WERI-Rb-1 (cell line): ENCODE measurements at regions not wholly inside any gene's neighbourhood (a gene's known extent, or its start where the extent isn't known, plus 50 kb on each side); places are given as distances from the start of the nearest gene placed in this dataset.

Experiments
- DNase-seq: peaks from one replicate; pipeline ENCODE4 v3.0.0-alpha.2; 2020
- H3K27ac ChIP-seq: fragments of 250-450 bp; sonication (Bioruptor Pico); 2 replicates; pipeline ENCODE4 v1.5.1; 2020; ENCODE audit warnings: mild to moderate bottlenecking, moderate library complexity
- H3K27me3 ChIP-seq: fragments of 250-450 bp; sonication (Bioruptor Pico); 2 replicates; pipeline ENCODE4 v1.5.1; 2021; ENCODE audit warnings: mild to moderate bottlenecking, low read depth, moderate library complexity; ENCODE audit not compliant: insufficient read depth, severe bottlenecking
- H3K36me3 ChIP-seq: fragments of 250-450 bp; sonication (Bioruptor Pico); 2 replicates; pipeline ENCODE4 v1.5.1; 2020; ENCODE audit warnings: mild to moderate bottlenecking, moderate library complexity
- H3K4me3 ChIP-seq: 2 replicates; pipeline ENCODE4 v1.5.1; 2011; ENCODE audit warnings: low read depth, mild to moderate bottlenecking, control low read depth, low read length
- H3K9me3 ChIP-seq: fragments of 250-450 bp; sonication (Bioruptor Pico); 2 replicates; pipeline ENCODE4 v1.5.1; 2021; ENCODE audit warnings: mild to moderate bottlenecking, moderate library complexity; ENCODE audit not compliant: severe bottlenecking
- TF ChIP-seq, protein P1 (sequence below): IDR thresholded peaks from 2 replicates; pipeline ENCODE4 v1.5.1; 2011; ENCODE audit warnings: low read depth, mild to moderate bottlenecking, control low read depth, inconsistent platforms, low read length

DNA sequence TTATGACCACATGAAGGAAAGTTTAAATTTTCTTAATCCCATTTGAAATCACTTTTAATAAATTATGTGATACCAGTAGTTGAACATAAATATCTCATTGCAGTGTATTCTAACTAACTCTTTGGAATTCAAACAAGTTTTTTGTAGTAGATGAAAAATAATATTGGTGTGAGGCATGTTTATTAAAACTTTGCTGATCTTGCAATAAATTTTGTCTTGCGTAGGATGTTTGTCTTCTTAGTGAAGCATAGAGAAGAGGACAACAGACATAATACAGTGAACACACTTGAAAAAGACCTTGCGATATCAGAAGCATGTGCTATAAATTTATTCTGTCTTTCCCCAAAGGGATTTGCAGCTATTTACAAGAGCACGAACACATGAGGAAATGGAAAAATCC is 140.7 kb downstream of the HTR1B start:
- no peak for DNase-seq
- TF ChIP-seq, protein P1, sequence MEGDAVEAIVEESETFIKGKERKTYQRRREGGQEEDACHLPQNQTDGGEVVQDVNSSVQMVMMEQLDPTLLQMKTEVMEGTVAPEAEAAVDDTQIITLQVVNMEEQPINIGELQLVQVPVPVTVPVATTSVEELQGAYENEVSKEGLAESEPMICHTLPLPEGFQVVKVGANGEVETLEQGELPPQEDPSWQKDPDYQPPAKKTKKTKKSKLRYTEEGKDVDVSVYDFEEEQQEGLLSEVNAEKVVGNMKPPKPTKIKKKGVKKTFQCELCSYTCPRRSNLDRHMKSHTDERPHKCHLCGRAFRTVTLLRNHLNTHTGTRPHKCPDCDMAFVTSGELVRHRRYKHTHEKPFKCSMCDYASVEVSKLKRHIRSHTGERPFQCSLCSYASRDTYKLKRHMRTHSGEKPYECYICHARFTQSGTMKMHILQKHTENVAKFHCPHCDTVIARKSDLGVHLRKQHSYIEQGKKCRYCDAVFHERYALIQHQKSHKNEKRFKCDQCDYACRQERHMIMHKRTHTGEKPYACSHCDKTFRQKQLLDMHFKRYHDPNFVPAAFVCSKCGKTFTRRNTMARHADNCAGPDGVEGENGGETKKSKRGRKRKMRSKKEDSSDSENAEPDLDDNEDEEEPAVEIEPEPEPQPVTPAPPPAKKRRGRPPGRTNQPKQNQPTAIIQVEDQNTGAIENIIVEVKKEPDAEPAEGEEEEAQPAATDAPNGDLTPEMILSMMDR, result no peak
- H3K9me3 ChIP-seq, result no peaks in the 10 kb centered on the region
- H3K4me3 ChIP-seq, result no peak overlapping the region
- H3K27me3 ChIP-seq, result no peaks in the 10 kb centered on the region
- H3K27ac ChIP-seq, result no peak overlapping the region
- H3K36me3 ChIP-seq, result no peaks in the 10 kb centered on the region

DNA sequence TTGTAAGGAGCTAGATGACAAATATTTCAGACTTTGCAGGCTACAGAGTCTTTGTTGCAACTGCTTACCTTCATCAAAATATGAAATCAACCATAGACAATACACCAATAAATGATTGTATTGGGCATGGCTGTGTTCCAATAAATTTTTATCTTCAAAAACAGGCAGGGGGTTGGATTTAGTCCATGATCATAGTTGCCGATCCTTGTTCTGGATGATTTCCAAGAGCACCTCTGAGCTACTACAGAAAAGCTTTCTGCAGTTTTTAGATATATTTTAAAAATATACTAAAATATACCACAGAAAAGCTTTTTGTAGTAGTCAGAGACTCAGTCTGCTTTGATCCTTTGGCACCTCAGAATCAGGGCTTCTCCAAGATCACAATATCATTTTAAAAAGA is 145.0 kb downstream of the HTR1B start:
- H3K36me3 ChIP-seq, result no peaks in the 10 kb centered on the region
- H3K27ac ChIP-seq, result no peak overlapping the region
- H3K27me3 ChIP-seq, result no peaks in the 10 kb centered on the region
- DNase-seq, result no peak
- H3K9me3 ChIP-seq, result no peaks in the 10 kb centered on the region
- H3K4me3 ChIP-seq, result no peak overlapping the region
- TF ChIP-seq, protein P1, result no peak

DNA sequence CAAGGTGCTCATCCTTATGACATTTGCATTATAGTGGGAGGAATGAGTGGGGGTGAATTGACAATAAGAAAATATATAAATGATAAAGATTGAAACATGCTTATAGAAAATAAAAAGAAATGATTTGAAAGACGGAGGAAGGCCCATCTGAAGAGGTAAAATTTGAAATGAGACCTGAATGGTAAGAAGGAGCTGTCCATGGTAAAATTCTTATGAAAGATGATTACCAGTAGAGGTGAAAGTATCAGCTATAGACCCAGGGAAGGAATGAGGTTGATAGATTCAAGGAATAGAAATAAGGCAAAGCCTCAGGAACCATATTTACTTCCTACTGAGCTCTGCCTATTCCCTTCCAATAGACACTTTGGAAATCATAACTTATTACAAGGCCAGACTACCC is 149.7 kb downstream of the HTR1B start:
- no peaks in the 10 kb centered on the region for H3K27me3 ChIP-seq
- H3K36me3 ChIP-seq, result no peaks in the 10 kb centered on the region
- TF ChIP-seq, protein P1, result no peak
- no peak overlapping the region for H3K27ac ChIP-seq
- no peak for DNase-seq
- H3K9me3 ChIP-seq, result no peaks in the 10 kb centered on the region
- H3K4me3 ChIP-seq, result no peak overlapping the region

DNA sequence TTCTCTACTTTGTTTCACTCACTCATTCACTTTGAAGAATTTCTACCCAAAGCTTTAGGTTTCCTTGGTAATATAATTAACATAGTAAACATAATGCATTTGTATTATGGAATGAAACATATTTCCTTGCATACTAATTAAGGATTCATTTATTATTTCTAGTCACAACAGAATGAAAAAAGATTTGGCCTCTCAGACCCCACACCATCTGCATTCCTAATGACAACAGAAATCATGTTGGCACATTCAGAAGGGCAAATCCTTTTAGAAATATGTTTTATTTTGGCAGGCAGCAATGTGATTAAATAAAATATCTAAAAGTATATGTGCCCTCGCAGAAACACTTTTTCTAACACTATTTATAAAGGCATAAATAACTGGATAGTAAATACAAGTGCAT is 163.4 kb downstream of the HTR1B start:
- Histone ChIP-seq H3K27me3 (no peaks in the 10 kb centered on the region), H3K27ac (no peak overlapping the region), H3K9me3 (no peaks in the 10 kb centered on the region), H3K4me3 (no peak overlapping the region), H3K36me3 (no peaks in the 10 kb centered on the region)
- no peak for DNase-seq
- TF ChIP-seq, protein P1, result no peak

DNA sequence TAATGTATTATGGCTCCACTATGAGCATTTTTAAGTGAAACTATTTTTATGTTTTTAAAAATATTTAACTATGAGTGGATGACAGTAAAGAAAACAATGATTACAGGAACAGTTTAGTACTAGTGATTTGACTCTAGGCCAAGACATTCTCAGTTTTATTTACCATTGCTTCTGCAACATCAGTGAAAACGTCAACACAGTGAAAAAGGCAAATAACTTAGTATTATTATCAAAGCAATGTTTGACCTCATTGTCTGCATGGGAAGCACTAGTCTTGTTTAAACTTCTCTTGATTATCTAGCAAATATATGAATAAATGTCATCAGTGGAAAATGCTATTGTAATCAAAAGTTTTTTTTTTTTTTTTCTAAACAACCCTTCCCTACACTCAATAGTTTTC is 165.0 kb downstream of the HTR1B start:
- H3K27ac ChIP-seq, result no peak overlapping the region
- no peaks in the 10 kb centered on the region for H3K27me3 ChIP-seq
- H3K36me3 ChIP-seq, result no peaks in the 10 kb centered on the region
- DNase-seq, result no peak
- no peak overlapping the region for H3K4me3 ChIP-seq
- H3K9me3 ChIP-seq, result no peaks in the 10 kb centered on the region
- TF ChIP-seq, protein P1, result no peak

DNA sequence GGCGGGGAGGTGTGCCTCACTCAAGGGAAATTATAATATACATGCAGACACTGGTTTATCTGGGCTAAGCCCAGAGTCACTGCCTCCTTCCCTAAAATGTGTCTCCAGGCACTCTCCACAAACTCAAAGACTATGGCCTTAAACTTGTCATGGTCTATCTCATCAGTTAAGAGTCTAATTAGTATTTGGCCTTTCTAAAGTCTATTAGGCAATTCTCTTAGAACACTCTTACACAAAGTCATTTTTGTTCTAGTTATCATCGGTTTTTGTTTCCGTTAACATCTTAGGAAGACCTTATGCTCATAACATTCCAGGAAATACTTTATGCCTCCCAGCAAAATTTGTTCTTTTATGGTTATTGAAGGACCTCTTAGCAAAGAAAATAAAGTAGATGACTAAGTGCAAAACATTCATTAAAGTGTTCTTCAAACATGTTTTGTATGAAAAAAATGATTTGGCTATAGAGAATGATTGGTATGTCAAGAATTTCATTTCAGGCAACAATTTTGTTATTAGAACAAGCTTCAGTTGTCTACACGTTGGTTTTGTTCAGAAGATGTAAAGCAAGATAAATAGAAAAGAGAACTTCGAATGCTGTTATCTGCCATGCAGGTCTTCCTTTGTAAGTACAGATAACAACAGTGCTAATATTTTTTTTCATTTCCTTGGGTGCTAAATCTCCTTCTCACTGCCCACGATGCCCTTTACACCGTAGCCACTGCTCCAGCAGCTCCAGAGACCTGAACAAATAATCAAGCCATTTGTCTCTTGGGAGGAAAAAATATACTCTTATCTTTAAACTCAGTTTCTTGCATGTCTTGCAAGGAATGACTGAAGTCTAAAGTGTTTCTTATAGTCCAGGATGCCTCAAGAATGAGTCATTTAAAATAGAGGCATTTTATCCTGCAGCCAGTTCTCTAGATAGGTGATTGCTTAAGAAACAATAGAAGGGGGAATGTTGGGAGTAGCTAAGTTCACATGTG is 170.4 kb downstream of the HTR1B start:
- TF ChIP-seq, protein P1, result no peak
- no peak overlapping the region for H3K27ac ChIP-seq
- no peaks in the 10 kb centered on the region for H3K27me3 ChIP-seq
- H3K4me3 ChIP-seq, result no peak overlapping the region
- no peaks in the 10 kb centered on the region for H3K36me3 ChIP-seq
- H3K9me3 ChIP-seq, result no peaks in the 10 kb centered on the region
- DNase-seq, result no peak
